ENCODE measurements at regions not wholly inside any gene's neighbourhood (a gene's known extent, or its start where the extent isn't known, plus 50 kb on each side); places are given as distances from the start of the nearest gene placed in this dataset.

DNA sequence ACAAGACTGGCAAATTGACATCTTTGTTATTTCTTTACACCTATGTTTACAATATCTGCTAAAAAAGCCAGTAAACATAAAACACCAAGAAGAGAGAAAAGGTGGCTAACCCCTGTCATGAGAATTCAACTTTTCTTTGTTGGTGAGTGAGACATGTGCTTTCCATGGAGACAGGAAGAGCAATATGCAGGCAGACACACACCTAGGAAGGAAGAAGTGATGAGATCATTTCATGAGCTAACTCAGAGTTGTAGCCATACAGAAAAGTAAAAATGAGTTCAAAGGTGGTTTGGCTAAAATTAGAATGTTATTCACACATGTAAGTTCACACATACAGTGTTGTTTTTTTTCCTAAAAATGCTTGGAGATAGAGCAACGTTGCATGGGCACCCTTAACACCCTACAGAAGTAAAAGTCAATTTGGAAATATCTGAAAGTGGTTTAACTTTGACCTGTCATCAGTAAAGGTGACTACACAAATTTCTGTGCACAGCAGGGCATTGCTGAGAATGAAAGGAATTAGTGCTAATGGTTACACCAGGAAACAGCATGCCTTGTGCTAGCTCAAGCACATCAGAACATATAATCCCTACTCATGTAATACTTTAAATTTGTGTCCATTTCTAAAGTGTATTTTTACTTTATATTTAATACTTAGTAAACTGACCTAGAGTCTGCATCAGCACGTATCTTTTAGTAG, 557.6 kb downstream of the CBLN2 start:
- no peak for TF ChIP-seq FOSL1 (IDR thresholded peaks at IDR 0.05; ENCODE audit: low read depth)
- TF ChIP-seq RAD21 (IDR thresholded peaks at IDR 0.05; ENCODE audit: low read depth): no peak
- TF ChIP-seq POLR2A (IDR thresholded peaks at IDR 0.05; ENCODE audit: borderline replicate concordance, extremely low read depth, insufficient read depth, insufficient read length): no peak
- TF ChIP-seq POLR2AphosphoS5 (IDR thresholded peaks at IDR 0.05; ENCODE audit: low read depth, low read length): no peak
- no peak for TF ChIP-seq JUND (IDR thresholded peaks at IDR 0.05)
- no peak for TF ChIP-seq SP1 (IDR thresholded peaks at IDR 0.05; ENCODE audit: low read depth)
- no peak for TF ChIP-seq SIN3A (IDR thresholded peaks at IDR 0.05; ENCODE audit: low read depth)
- TF ChIP-seq EZH2 (IDR thresholded peaks at IDR 0.05): no peak
- TF ChIP-seq CBX3 (IDR thresholded peaks at IDR 0.05; ENCODE audit: low read depth): no peak
- TF ChIP-seq, protein P1, sequence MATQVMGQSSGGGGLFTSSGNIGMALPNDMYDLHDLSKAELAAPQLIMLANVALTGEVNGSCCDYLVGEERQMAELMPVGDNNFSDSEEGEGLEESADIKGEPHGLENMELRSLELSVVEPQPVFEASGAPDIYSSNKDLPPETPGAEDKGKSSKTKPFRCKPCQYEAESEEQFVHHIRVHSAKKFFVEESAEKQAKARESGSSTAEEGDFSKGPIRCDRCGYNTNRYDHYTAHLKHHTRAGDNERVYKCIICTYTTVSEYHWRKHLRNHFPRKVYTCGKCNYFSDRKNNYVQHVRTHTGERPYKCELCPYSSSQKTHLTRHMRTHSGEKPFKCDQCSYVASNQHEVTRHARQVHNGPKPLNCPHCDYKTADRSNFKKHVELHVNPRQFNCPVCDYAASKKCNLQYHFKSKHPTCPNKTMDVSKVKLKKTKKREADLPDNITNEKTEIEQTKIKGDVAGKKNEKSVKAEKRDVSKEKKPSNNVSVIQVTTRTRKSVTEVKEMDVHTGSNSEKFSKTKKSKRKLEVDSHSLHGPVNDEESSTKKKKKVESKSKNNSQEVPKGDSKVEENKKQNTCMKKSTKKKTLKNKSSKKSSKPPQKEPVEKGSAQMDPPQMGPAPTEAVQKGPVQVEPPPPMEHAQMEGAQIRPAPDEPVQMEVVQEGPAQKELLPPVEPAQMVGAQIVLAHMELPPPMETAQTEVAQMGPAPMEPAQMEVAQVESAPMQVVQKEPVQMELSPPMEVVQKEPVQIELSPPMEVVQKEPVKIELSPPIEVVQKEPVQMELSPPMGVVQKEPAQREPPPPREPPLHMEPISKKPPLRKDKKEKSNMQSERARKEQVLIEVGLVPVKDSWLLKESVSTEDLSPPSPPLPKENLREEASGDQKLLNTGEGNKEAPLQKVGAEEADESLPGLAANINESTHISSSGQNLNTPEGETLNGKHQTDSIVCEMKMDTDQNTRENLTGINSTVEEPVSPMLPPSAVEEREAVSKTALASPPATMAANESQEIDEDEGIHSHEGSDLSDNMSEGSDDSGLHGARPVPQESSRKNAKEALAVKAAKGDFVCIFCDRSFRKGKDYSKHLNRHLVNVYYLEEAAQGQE (IDR thresholded peaks at IDR 0.05; ENCODE audit: low read depth): no peak
- TF ChIP-seq, protein P2, sequence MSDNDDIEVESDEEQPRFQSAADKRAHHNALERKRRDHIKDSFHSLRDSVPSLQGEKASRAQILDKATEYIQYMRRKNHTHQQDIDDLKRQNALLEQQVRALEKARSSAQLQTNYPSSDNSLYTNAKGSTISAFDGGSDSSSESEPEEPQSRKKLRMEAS (IDR thresholded peaks at IDR 0.05): no peak
- TF ChIP-seq ELF1 (IDR thresholded peaks at IDR 0.05; ENCODE audit: borderline replicate concordance, low read depth): no peak
- TF ChIP-seq CEBPB (IDR thresholded peaks at IDR 0.05; ENCODE audit: low read depth): no peak
- no peak for TF ChIP-seq EZH2phosphoT487 (IDR thresholded peaks at IDR 0.05; ENCODE audit: borderline replicate concordance)
- TF ChIP-seq, protein P3, sequence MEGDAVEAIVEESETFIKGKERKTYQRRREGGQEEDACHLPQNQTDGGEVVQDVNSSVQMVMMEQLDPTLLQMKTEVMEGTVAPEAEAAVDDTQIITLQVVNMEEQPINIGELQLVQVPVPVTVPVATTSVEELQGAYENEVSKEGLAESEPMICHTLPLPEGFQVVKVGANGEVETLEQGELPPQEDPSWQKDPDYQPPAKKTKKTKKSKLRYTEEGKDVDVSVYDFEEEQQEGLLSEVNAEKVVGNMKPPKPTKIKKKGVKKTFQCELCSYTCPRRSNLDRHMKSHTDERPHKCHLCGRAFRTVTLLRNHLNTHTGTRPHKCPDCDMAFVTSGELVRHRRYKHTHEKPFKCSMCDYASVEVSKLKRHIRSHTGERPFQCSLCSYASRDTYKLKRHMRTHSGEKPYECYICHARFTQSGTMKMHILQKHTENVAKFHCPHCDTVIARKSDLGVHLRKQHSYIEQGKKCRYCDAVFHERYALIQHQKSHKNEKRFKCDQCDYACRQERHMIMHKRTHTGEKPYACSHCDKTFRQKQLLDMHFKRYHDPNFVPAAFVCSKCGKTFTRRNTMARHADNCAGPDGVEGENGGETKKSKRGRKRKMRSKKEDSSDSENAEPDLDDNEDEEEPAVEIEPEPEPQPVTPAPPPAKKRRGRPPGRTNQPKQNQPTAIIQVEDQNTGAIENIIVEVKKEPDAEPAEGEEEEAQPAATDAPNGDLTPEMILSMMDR (IDR thresholded peaks at IDR 0.05 in 2 of 3, conservative IDR thresholded peaks at IDR 0.05 in 1 of 3; ENCODE audit: borderline replicate concordance in 1 of 3, insufficient read depth in 1 of 3, low read depth in 2 of 3, low read length in 2 of 3): no peak
- H4K20me1 ChIP-seq (ENCODE audit: insufficient read depth): no peaks in the 10 kb centered on the region
- H3K36me3 ChIP-seq (ENCODE audit: control insufficient read depth in 1 of 2, insufficient read depth in 2 of 2, low read length in 2 of 2): no peaks in the 10 kb centered on the region
- no peak overlapping the region for H3K4me3 ChIP-seq (replicated peaks in 1 of 2; ENCODE audit: low read depth in 1 of 2, low read length in 2 of 2)
- no peaks in the 10 kb centered on the region for H3K4me1 ChIP-seq (ENCODE audit: control insufficient read depth in 1 of 2, insufficient read depth in 2 of 2, low read length in 2 of 2)
- DNase-seq (ENCODE audit: low read depth, low spot score) (no peak), ATAC-seq (no peak)
- RAD21 ChIA-PET (ENCODE audit: low non-redundant PET in 1 of 2, low total read pairs in 2 of 2, uncharacterized antibody in 2 of 2, unreplicated experiment in 2 of 2): no interaction called here
- H3K9me3 ChIP-seq (ENCODE audit: control insufficient read depth in 1 of 2, insufficient read depth in 1 of 2, low read depth in 1 of 2, low read length in 2 of 2): peaks cover 23% of the 10 kb centered on the region in 2 experiments; a peak in 2 of 4 replicates
- no peak overlapping the region for H3K4me2 ChIP-seq (ENCODE audit: low read length)
- no peak overlapping the region for H3K27ac ChIP-seq (ENCODE audit: low read depth, low read length)
- intact Hi-C loops (cut with micrococcal nuclease): no loop called here
- no TSS peak for BruUV-seq (replicated peaks)
- H2AFZ ChIP-seq (ENCODE audit: low read depth, low read length, poor library complexity, severe bottlenecking): no peak overlapping the region
- H3K9me2 ChIP-seq (ENCODE audit: insufficient read depth): no peaks in the 10 kb centered on the region
- H3K27me3 ChIP-seq (ENCODE audit: insufficient read depth, low read length): no peaks in the 10 kb centered on the region
- POLR2A ChIA-PET: no interaction called here
- no peak overlapping the region for H3K9ac ChIP-seq (ENCODE audit: low read length)
- CTCF ChIA-PET: no interaction called here
- H3K79me2 ChIP-seq (ENCODE audit: insufficient read depth, low read length): no peaks in the 10 kb centered on the region

Data from HCT116 (cell line).